Spleen (tissue), 11 donors: ENCODE measurements at regions not wholly inside any gene's neighbourhood (a gene's known extent, or its start where the extent isn't known, plus 50 kb on each side); places are given as distances from the start of the nearest gene placed in this dataset.

Source experiments
- DNase-seq: peaks from one replicate; pipeline ENCODE4 v3.0.0-alpha.2; 2020
- H3K27ac ChIP-seq, 8 donors: fragments of 200-600 bp; sonication (generic) in 7 of 8; 1 replicate in 4 of 8; 2 replicates in 4 of 8; pipeline versions ENCODE4 v1.5.0 to v1.8.0; 2016 to 2021; ENCODE audit warnings: inconsistent platforms in 4 of 8, mild to moderate bottlenecking in 4 of 8, moderate library complexity in 1 of 8
- H3K27me3 ChIP-seq, 7 donors: fragments of 200-600 bp; sonication (generic) in 6 of 7; replicated peaks in 1 of 7; 1 replicate in 4 of 7; 2 replicates in 3 of 7; pipeline versions ENCODE4 v1.5.0 to v1.8.0; 2016 to 2021; ENCODE audit warnings: inconsistent platforms in 3 of 7, mild to moderate bottlenecking in 1 of 7
- H3K36me3 ChIP-seq, 6 donors: fragments of 200-600 bp; sonication (generic) in 5 of 6; 1 replicate in 4 of 6; 2 replicates in 2 of 6; pipeline versions ENCODE4 v1.5.0 to v1.8.0; 2016 to 2021; ENCODE audit warnings: inconsistent platforms in 2 of 6
- H3K4me1 ChIP-seq, 6 donors: fragments of 200-600 bp; sonication (generic) in 5 of 6; 1 replicate in 3 of 6; 2 replicates in 3 of 6; pipeline versions ENCODE4 v1.5.0 to v1.8.0; 2016 to 2021; ENCODE audit warnings: inconsistent platforms in 3 of 6
- H3K4me3 ChIP-seq, 8 donors: fragments of 200-600 bp; sonication (generic) in 7 of 8; 1 replicate in 4 of 8; 2 replicates in 4 of 8; pipeline versions ENCODE4 v1.5.0 to v1.8.0; 2016 to 2021; ENCODE audit warnings: inconsistent platforms in 4 of 8, mild to moderate bottlenecking in 4 of 8, moderate library complexity in 2 of 8
- H3K9me3 ChIP-seq, 8 donors: fragments of 200-600 bp; sonication (generic) in 7 of 8; 1 replicate in 4 of 8; 2 replicates in 4 of 8; pipeline versions ENCODE4 v1.5.0 to v1.8.0; 2016 to 2021; ENCODE audit warnings: inconsistent platforms in 4 of 8
- CTCF ChIP-seq, 11 experiments: fragments of 200-600 bp in 7 of 11; fragments of 450-650 bp in 4 of 11; sonication (generic) in 4 of 11; IDR thresholded peaks in 8 of 11; conservative IDR thresholded peaks in 3 of 11; 1 replicate in 7 of 11; 2 replicates in 4 of 11; pipeline versions ENCODE4 v1.4.0 to v1.8.0; 2016 to 2021; ENCODE audit warnings: antibody characterized with exemption in 11 of 11, inconsistent platforms in 4 of 11, mild to moderate bottlenecking in 1 of 11
- POLR2A ChIP-seq, 3 donors: fragments of 450-650 bp; IDR thresholded peaks; one replicate each; pipeline ENCODE4 v1.5.1; 2017; ENCODE audit warnings: antibody characterized with exemption in 3 of 3, mild to moderate bottlenecking in 1 of 3
- POLR2AphosphoS5 ChIP-seq, 3 donors: sonication (generic); formaldehyde crosslinking; IDR thresholded peaks; one replicate each; pipeline ENCODE4 v1.5.1; 2017; ENCODE audit warnings: antibody characterized with exemption in 3 of 3
- WGBS, 5 donors: extraction: QIAGEN DNeasy Blood & Tissue Kit in 3 of 5; methylation state at CpG; one replicate each; pipeline versions ENCODE4 v1.1.5 to v1.1.7; 2013 to 2018; 5-methylcytosine and 5-hydroxymethylcytosine counted together
- intact Hi-C: fragments of 100-400 bp; cut with DNase I; formaldehyde crosslinking; loops from one replicate; pipeline ENCODE4 v1.15.0; 2023; ENCODE audit warnings: low total_unique reads
- donor health status: healthy with polysubstance abuse.
- donor health status: DM: no; HTN: no; CAD: no; lungs with moderate emphysema.
- donor health status: DM: no; HTN: no; CAD: no.
- donor health status: Bipolar disorder and iron deficiency.
- donor health status: healthy.
- donor health status: DM: no; HTN: no; CAD: no.
- donor health status: DM: yes; HTN: yes; CAD: no.

- H3K4me1 ChIP-seq: no peaks in the 10 kb centered on the region
- no peak for DNase-seq
- H3K36me3 ChIP-seq: no peaks in the 10 kb centered on the region
- no peak overlapping the region for H3K4me3 ChIP-seq
- 80 to 93% (median 87%) methylated on average over 14 to 18 of the region's 18 CpGs for WGBS, 5 donors
- H3K27me3 ChIP-seq: peaks cover 0 to 11% (median 0%) of the 10 kb centered on the region in 7 donors
- no peak overlapping the region for H3K27ac ChIP-seq
- H3K9me3 ChIP-seq: peaks cover 0 to 17% (median 0%) of the 10 kb centered on the region in 8 donors
- intact Hi-C loops: no loop called here
- TF ChIP-seq POLR2AphosphoS5 (IDR thresholded peaks at IDR 0.05) (no peak), POLR2A (IDR thresholded peaks at IDR 0.05) (no peak), CTCF (IDR thresholded peaks at IDR 0.05 in 8 of 11, conservative IDR thresholded peaks at IDR 0.05 in 3 of 11) (no peak)
Measured at GRCh38 chr13:112187527-112188297, 120.8 kb downstream of the SOX1 start.

- peaks cover 0 to 17% (median 0%) of the 10 kb centered on the region in 8 donors for H3K9me3 ChIP-seq
- peaks cover 0 to 6% (median 0%) of the 10 kb centered on the region in 7 donors for H3K27me3 ChIP-seq
- H3K4me3 ChIP-seq: no peak overlapping the region
- H3K27ac ChIP-seq: no peak overlapping the region
- TF ChIP-seq POLR2AphosphoS5 (IDR thresholded peaks at IDR 0.05) (no peak), CTCF (IDR thresholded peaks at IDR 0.05 in 8 of 11, conservative IDR thresholded peaks at IDR 0.05 in 3 of 11) (no peak), POLR2A (IDR thresholded peaks at IDR 0.05) (no peak)
- 85 to 93% (median 88%) methylated on average over 6 of the region's 6 CpGs for WGBS, 5 donors
- H3K36me3 ChIP-seq: no peaks in the 10 kb centered on the region
- no peak for DNase-seq
- intact Hi-C loops: no loop called here
- no peaks in the 10 kb centered on the region for H3K4me1 ChIP-seq
Measured at GRCh38 chr13:112188298-112188610, 121.3 kb downstream of the SOX1 start.

GRCh38 chr13:112193463-112194166 lies 126.7 kb downstream of the SOX1 start:
- no peak for DNase-seq
- H3K36me3 ChIP-seq: no peaks in the 10 kb centered on the region

More at GRCh38 chr13:112193463-112194166, 126.7 kb downstream of the SOX1 start:
- Histone ChIP-seq H3K9me3 (peaks cover 0 to 5% (median 0%) of the 10 kb centered on the region in 8 donors), H3K27me3 (peaks cover 0 to 10% (median 0%) of the 10 kb centered on the region in 7 donors), H3K4me1 (no peaks in the 10 kb centered on the region), H3K27ac (no peak overlapping the region), H3K4me3 (no peak overlapping the region)
- TF ChIP-seq POLR2AphosphoS5 (IDR thresholded peaks at IDR 0.05): no peak
- no peak for TF ChIP-seq POLR2A (IDR thresholded peaks at IDR 0.05)
- TF ChIP-seq CTCF (IDR thresholded peaks at IDR 0.05 in 8 of 11, conservative IDR thresholded peaks at IDR 0.05 in 3 of 11): no peak
- intact Hi-C loops: no loop called here
- 75 to 91% (median 88%) methylated on average over 15 of the region's 15 CpGs for WGBS, 5 donors
